ENCODE measurements at regions not wholly inside any gene's neighbourhood (a gene's known extent, or its start where the extent isn't known, plus 50 kb on each side); places are given as distances from the start of the nearest gene placed in this dataset.

DNA sequence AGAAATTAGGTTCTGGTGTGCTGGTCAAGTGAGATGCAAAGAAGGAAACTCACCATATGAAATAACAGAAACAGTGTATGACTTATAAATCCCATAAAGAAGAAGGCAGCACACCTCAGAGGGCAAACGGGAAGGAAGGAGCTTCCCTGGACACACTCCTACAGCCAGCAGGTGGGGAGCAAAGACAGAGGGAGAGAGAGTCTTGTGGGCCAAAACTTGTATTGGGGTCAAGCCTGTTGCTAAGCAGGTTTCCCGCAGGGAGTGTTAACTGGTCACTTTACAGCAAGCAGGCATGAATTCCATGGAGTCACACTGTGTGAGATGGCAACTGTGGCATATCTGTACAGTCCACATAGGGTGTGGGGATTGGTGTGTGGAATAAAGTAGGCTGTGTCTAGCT, 222.9 kb upstream of the NDN start:
- Histone ChIP-seq H3K27me3 (ENCODE audit: insufficient read depth, low read length) (no peaks in the 10 kb centered on the region), H3K9me3 (ENCODE audit: control insufficient read depth in 1 of 2, insufficient read depth in 1 of 2, low read depth in 1 of 2, low read length in 2 of 2) (peaks cover 3 to 28% of the 10 kb centered on the region in 2 experiments; a peak in 2 of 4 replicates), H3K4me1 (ENCODE audit: control insufficient read depth in 1 of 2, insufficient read depth in 2 of 2, low read length in 2 of 2) (no peaks in the 10 kb centered on the region), H3K9me2 (ENCODE audit: insufficient read depth) (no peaks in the 10 kb centered on the region), H3K4me3 (replicated peaks in 1 of 2; ENCODE audit: low read depth in 1 of 2, low read length in 2 of 2) (no peak overlapping the region), H3K9ac (ENCODE audit: low read length) (no peak overlapping the region), H4K20me1 (ENCODE audit: insufficient read depth) (no peaks in the 10 kb centered on the region), H3K79me2 (ENCODE audit: insufficient read depth, low read length) (no peaks in the 10 kb centered on the region), H2AFZ (ENCODE audit: low read depth, low read length, poor library complexity, severe bottlenecking) (no peak overlapping the region), H3K27ac (ENCODE audit: low read depth, low read length) (no peak overlapping the region), H3K4me2 (ENCODE audit: low read length) (no peak overlapping the region), H3K36me3 (ENCODE audit: control insufficient read depth in 1 of 2, insufficient read depth in 2 of 2, low read length in 2 of 2) (no peaks in the 10 kb centered on the region)
- TF ChIP-seq MAX (IDR thresholded peaks at IDR 0.05) (no peak), REST (IDR thresholded peaks at IDR 0.05; ENCODE audit: low read depth) (no peak), POLR2AphosphoS5 (IDR thresholded peaks at IDR 0.05; ENCODE audit: low read depth, low read length) (no peak), TCF7L2 (IDR thresholded peaks at IDR 0.05; ENCODE audit: borderline replicate concordance, extremely low read depth, insufficient read depth, insufficient read length) (no peak), CEBPB (IDR thresholded peaks at IDR 0.05; ENCODE audit: low read depth) (no peak), FOSL1 (IDR thresholded peaks at IDR 0.05; ENCODE audit: low read depth) (no peak), EZH2phosphoT487 (IDR thresholded peaks at IDR 0.05; ENCODE audit: borderline replicate concordance) (no peak)
- TF ChIP-seq, protein P1, sequence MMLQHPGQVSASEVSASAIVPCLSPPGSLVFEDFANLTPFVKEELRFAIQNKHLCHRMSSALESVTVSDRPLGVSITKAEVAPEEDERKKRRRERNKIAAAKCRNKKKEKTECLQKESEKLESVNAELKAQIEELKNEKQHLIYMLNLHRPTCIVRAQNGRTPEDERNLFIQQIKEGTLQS (IDR thresholded peaks at IDR 0.05), result no peak
- intact Hi-C loops (cut with micrococcal nuclease), result no loop called here
- ChIA-PET CTCF (no interaction called here), POLR2A (no interaction called here), RAD21 (ENCODE audit: low non-redundant PET in 1 of 2, low total read pairs in 2 of 2, uncharacterized antibody in 2 of 2, unreplicated experiment in 2 of 2) (no interaction called here)
- no TSS peak for BruUV-seq (replicated peaks)
- DNase-seq (ENCODE audit: low read depth, low spot score) (no peak), ATAC-seq (no peak)

All from HCT116 (cell line).